GM19463 (cell line): ENCODE measurements at regions not wholly inside any gene's neighbourhood (a gene's known extent, or its start where the extent isn't known, plus 50 kb on each side); places are given as distances from the start of the nearest gene placed in this dataset.
"Not testable (repeated sequence)": the region's sequence is repeated elsewhere in the genome, so short reads cannot be mapped to it uniquely, and the experiment has no call there.

Experiments
- ATAC-seq: cut with Tn5 transposase; IDR thresholded peaks from one replicate; pipeline ENCODE4 v1.9.1; 2021; ENCODE audit warnings: mild to moderate bottlenecking, moderate library complexity; ENCODE audit not compliant: unreplicated experiment

DNA sequence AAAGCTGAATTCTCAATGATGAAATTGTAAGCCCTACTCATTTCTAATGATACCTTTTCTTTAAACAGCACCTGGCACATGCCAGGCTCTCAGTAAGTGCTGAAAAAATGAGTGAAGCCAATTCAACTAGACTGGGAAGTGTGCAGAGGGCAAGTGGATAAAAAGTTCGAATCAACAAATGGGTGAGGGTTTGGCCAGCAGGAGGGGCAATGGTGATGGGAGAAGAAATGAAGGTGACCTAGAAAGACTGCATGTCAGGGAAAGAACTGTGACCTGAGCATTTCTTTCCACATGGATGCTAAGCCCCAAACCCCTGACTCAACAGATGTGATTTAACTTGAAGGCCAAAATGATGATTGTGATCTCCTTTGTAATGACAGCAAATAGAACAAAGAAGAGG, 54.6 kb downstream of the DKK1 start:
- no peak for ATAC-seq

DNA sequence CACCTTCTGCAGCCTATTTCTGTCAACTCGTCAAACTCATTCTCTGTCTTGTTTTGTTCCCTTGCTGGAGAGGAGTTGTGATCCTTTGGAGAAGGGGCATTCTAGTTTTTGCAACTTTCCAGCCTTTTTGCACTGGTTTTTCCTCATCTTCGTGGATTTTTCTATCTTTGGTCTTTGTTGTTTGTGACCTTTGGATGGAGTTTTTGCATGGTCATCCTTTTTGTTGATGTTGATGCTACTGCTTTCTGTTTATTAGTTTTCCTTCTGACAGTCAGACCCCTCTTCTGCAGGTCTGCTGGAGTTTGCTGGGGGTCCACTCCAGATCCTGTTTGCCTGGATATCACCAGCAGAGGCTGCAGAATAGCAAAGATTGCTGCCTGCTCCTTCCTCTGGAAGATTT, 60.1 kb downstream of the DKK1 start:
- ATAC-seq = not testable (repeated sequence)

DNA sequence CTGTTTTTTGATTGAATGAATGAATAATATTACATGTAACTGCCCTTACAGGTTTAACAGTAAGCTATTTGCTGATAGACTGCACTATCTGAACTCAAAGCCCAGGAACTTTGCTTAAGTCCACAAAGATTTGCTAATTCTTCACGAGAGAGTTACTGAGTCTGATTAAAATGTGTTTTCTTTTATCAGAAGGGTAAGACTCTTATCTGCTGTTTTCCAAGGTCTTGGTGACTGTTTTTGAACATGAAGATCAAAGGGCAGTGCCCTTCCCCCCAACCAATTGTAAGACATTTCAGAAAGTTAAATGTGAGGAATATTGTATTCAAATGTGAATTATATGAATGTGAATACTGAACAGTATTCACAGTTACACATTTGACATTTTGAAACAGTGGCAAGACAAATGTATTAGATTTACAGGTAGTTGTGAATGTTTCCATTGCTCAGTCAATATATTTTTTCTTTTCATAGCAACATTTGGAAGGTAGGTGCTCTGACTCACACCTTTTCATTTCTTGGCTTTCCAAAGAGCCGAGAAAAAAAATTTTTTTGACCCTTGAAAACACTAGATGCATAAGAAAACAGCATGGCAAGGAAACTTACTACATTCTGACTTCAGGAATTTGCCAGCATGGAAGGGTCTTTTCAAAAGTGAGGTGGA, 62.7 kb downstream of the DKK1 start:
- ATAC-seq = no peak

DNA sequence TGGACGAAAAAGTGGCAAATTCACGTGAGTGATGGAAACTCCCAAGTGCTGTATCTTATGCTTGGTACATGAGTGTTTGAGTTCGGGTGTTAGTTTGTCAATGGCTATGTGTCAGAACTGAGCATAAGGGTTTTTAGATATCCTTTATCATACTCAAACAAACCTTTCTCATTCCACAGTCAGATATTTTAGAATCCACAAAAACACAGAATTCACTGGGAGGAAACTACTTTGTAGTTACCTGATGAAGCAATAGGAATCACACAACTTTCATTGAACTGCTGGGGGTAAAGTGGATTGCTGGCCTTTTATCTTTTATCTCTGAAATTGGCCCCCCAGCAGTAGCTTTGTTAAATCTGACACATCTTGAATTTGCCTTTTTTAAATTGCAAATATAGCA, 64.0 kb downstream of the DKK1 start:
- no peak for ATAC-seq

DNA sequence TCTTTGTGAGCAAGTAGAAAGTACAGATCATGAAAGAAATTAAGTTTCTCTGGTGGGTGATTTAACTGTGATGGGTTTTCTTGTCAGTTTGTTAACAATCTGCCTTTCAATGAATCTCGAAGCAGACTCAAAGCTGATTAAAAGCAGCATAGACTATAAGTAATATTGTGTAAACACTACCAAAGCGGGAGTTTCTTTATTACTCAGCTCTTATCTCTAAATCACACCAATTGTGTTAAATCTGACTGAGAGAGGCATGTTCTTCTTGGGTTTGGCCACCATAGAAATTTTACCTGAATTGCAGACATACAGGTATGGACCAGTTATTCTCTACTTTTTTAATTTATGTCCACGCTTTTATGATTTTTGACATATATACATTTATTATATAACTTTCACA, 65.2 kb downstream of the DKK1 start:
- no peak for ATAC-seq

DNA sequence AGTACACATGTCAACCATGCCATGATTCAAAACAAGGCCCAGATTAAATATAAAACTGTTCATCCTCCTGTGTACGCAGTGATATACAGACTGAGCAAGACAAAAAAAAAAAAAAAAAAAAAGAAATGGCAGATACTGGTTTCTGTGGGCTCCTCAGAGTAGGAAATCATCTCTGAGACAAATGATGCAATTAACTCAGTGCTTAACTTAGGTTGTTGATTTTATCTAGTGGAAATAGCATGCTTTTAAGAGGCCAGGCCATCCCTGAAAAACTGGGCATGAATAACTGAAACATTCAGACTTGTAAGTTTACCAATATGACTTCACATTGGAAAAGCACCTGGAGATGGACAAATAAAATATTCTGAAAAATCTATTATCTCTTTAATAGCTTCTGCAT, 69.0 kb downstream of the DKK1 start:
- ATAC-seq = no peak

DNA sequence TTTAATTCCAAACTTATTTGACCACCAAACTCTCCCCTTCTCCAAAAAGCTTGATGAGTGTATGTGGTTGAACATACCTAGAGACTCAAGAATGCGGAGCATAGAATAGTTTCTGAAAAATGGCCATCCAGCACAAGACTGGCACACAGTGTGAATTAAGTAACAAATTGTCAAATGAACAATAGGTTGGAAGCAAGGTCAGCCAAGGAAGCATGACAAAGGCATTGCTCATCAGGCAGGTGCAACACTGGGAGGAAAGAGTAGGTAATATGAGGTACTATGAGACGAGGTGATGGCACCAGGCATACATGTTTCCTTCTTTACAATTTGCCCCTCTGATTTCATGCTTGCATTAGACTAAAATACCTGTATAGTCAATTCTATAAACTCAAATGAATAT, 73.7 kb downstream of the DKK1 start:
- ATAC-seq = no peak

DNA sequence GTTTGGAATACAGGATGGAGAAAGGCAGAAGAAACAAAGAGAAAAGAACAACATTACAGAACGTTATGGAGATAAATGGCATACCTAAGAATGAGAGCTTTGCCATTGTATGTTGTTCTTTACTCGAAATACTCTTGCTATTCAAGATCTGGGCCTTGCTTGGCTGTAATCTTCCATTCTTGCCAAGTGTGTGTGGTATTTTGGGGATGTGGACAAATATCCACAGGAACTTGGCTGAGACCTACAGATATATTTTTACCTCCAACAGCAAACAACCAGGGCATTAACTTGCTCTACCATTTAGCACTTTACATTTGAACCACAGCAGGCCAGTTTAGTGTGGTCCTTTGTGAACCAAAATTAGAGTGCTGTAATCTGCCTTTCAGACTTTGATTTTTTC, 76.3 kb downstream of the DKK1 start:
- no peak for ATAC-seq

DNA sequence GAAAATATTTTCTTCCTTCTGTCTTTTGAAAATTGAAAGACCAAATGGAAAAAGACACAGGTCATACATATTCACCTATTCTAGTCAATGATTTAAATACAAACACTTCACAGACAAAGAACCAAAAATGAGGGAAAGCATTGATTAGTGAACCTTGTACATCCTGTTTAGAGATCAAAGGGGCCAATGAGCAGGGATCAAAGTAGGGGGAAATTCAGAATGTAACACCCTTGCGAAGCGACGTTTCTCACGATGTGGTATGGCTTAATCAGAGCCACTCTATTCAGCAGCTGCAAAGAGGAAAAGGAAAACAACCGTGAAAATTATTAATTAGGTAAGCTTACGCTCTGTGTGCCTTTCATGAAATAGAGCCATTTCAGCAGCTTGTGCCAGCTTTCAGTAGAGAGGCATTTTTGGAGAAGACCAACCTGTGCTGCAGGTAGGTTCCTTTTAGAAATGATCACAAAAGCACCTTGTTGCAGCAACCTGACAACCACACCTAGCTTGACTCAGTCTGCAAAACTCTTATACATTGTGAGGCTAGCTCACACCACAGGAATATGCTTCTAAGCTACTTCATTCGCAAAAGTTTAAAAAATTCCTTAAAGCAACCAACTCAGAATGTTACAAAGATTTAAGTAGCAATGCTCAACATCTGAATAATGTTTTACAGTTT, 78.0 kb downstream of the DKK1 start:
- no peak for ATAC-seq

DNA sequence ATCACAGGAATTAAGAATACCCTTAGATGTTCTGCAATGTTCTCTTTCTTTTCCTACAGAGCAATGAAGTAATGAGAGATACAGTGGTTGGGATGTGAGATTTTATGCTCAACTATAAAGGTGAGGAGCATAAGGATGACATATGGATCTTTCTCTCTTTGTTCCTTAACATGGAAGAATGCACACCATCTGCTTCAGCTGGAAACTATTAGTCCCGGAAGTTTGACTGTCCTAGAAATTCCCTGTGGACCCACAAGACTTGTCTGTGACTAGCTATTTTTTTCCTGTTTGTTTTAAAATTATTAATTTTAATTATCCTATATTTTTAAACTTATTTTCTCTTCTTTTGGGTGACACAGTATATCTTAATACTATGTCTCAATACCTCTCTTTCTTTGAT, 80.2 kb downstream of the DKK1 start:
- ATAC-seq = no peak

DNA sequence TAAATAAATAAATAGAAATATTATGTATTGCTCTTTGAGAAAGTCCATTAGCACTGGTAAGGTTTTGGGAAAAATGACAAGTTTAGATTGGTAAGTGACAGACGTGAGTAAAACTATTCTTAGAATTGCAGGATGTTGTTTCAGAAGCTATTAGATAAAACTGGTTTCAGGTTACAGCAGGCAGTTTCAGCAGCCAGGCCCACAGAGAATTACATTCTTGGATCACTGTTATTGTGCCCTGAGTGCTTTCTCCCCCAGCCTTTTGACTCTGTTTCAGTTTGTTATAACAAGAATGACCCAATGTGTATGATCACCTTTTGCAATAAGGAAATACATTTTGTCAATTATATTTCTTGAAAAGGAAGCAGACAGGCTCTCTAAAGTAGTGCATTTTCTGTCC, 86.5 kb downstream of the DKK1 start:
- no peak for ATAC-seq

DNA sequence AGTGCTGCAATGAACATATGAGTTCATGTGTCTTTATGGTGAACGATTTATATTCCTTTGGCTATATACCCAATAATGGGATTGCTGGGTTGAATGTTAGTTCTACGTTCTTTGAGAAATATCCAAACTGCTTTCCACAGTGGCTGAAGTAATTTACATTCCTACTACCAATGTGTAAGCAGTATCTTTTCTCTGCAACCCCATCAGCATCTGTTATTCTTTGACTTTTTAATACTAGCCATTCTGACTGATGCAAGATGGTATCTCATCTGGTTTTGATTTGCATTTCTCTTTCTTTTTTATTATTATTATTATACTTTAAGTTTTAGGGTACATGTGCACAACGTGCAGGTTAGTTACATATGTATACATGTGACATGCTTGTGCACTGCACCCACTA, 89.7 kb downstream of the DKK1 start:
- ATAC-seq = not testable (repeated sequence)

DNA sequence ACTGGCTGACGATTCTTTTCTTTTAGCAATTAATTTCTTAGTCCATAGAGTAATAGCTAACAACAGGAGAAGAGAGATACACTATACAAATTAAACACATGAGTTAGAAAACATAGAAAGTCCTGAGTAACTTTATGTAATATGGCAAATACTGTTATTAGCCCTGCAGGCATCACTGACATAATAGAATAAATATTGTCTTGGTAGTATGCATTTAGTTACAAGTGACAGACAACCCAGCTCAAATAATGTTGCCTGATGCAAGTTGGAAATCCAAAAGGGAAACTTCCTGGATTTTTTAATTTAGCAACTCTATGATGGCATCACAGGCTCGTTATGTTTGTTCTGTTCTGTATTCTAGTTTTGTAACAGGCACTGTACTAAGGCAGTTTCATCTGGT, 95.1 kb downstream of the DKK1 start:
- ATAC-seq = no peak

DNA sequence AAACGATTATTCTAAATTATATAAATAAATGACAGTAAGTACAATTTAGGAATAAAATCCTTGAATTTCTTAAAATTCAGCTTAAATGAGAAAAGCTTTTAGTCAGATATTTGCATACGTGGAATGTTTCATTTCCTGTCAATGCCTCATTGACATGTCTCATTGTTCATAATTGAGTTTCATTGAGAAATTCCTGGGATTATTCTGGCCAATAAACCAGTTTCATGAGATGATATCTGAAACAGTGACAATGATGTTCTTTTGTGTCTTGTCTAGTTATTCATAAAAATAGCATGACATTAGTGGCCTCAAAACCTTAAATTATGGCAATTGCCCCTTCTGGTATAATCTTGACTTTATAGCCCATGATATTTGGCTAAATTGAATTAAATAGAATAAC, 95.8 kb downstream of the DKK1 start:
- ATAC-seq = no peak

DNA sequence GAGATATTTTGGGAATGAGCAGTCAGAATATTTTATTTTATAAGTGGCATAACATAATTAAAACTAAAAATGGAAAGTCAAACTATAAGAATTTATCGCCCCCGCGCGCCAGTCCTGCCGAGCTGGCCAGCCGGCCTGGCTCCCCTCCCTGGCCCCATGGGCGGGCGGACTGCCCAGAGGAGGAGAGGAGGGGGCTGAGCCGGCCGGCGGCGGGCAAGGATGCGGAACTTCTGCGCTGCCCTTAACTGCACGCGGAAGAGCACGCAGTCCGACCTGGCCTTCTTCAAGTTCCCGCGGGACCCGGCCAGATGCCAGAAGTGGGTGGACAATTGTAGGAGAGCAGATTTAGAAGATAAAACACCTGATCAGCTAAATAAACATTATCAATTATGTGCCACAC, 96.8 kb downstream of the DKK1 start:
- ATAC-seq = no peak

DNA sequence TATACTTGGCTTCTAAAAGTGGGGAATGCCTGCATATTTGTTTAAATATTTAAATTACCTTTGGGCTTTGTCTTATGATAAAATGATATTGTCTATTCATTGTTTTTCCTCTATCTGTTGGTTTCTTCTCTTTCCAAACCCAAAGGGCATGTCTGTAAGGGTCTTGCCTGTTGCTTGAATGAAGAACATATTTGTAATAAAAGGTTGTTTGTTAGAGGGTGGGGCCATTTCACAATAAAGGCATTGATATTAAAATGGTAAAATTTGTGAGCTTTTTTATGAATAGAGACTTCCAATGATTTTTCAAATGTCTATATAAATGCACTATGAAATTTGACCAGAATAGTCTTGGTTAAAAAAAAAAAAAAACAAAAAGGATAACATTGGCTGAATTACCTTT, 105.2 kb downstream of the DKK1 start:
- ATAC-seq = no peak

DNA sequence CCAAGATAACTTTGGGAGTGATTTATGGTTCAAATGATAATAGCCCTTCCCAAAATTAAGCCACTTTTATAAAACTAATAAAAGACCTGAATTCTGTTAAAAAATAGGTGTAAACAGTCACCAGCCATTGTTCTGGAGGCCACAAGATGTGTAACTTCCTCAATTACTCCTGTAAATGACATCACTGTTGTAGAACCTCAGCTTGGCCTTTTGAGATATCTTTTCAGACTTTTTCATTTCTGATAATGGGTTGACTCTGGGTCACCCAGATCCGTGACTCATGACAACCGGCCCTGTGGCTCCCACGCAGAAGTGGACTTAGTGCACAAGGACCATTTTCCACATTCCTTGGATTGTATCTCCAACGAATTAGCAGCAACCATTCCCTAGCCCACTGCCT, 106.6 kb downstream of the DKK1 start:
- no peak for ATAC-seq

DNA sequence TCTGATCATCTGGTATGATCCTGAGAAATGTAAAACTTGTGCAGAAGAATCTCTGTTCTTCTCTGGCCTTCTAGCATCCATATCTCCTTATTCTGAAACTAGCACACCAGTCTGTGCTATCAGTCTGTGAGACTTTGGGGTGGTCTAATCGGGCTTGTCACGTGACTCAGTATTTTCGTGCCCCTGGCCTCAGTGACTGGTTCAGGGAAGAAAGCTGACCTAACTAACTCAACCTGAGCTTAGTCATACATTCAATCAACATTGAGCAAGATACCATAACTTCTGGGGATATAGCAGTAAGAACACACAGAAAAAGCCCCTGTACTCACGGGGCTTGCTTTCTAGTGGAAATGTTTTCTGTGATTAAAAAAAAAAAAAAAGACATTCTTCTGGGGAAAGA, 109.3 kb downstream of the DKK1 start:
- ATAC-seq = no peak

DNA sequence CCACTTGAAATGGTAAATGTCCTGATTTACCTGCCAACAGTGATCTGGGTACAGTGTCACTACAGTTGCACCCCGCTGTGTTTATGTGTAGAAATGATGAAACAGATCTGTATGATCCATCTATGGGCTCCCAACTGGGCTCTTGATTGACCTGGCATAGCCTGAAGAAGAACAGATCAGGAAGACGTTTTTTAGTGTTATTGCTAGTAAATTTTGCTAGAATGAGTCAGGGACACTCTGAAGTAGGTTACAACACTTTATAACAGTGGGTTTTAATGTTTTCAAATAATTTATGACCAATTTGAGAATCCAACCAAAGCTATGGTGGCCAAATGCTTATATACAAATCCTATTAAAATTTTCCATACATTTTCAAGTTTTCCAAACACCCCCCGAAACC, 110.3 kb downstream of the DKK1 start:
- ATAC-seq = no peak

DNA sequence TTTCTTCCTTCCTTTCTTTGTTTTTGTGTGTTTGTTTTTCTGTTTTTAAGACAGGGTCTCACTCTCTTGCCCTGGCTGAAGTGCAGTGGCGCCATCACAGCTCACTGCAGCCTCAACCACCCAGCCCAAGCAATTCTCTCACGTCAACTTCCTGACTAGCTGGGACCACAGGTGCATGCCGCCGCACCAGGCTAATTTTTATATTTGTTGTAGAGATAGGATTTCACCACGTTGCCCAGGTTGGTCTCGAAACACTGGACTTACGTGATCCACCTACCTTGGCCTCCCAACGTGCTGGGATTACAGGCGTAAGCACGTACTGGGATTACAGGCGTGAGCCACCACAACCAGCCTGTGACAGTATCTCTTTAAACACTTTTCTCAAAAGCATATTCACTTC, 120.7 kb downstream of the DKK1 start:
- ATAC-seq = no peak

DNA sequence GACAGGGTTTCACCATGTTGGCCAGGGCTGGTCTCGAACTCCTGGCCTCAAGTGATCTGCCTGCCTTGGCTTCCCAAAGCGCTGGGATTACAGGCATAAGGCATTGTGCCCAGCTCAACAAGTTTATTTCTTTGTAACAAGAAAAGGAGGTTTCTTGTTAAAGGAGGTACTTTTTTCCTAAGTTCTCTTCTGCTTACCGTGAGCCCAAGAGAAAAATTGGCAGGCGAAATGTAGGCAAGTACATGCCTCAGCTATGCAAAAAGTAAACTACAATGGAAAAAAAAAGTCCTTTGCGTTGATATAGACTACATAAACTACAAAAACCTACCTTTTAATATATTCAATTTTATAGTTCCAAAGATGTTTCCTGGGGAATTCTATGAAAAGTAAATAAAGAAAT, 122.6 kb downstream of the DKK1 start:
- no peak for ATAC-seq

DNA sequence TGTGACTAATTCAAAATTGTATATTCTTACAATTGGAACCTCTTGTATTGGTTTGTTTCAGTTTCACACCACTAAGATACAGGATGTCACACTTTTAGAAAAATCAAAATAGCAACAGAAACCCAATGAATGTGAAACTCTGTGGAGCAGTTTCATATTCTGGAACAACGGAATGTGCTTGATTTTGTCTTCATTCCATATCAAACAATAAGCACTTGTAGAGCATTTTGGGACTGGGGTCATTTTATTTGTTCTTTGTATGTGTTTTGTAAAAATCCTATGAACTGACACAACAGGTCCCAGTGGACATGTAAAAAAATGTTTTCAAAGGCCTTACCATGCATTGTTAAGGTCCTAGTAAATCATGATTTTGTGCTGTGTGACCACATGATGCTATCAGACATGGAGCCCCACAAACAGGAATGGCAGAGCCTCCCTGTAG, 123.1 kb downstream of the DKK1 start:
- ATAC-seq = peak; percentile 79

DNA sequence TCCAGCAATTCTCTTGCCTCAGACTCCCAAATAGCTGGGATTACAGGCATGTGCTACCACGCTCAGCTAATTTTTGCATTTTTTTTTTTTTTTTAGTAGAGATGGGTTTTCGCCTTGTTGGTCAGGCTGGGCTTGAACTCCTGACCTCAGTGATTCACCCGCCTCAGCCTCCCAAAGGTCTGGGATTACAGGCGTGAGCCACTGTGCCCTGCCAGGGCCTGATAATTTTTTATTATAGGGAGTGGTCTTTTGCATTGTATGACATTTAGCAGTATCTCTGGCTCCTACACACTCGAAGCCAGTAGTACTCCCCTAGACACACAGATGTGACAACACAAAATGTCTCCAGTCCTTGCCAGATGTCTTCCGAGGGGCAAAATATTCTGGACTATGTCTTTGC, 124.0 kb downstream of the DKK1 start:
- ATAC-seq = no peak
